ENCODE measurements at regions not wholly inside any gene's neighbourhood (a gene's known extent, or its start where the extent isn't known, plus 50 kb on each side); places are given as distances from the start of the nearest gene placed in this dataset.

GRCh38 chr9:102844716-102845115, 150.4 kb upstream of the CYLC2 start:
- Histone ChIP-seq H3K36me3 (ENCODE audit: control insufficient read depth in 2 of 4, insufficient read depth in 4 of 4, low read length in 3 of 4) (no peaks in the 10 kb centered on the region), H2BK15ac (ENCODE audit: low read length) (no peak overlapping the region), H4K5ac (ENCODE audit: insufficient read length, low read depth, low read length) (no peak overlapping the region), H4K20me1 (replicated peaks in 1 of 2; ENCODE audit: control insufficient read depth in 1 of 2, insufficient read depth in 2 of 2, low read length in 2 of 2) (no peaks in the 10 kb centered on the region), H3K23ac (ENCODE audit: insufficient read length) (no peak overlapping the region), H3K79me2 (ENCODE audit: control insufficient read depth in 1 of 2, insufficient read depth in 2 of 2, low read length in 2 of 2) (no peaks in the 10 kb centered on the region), H3K18ac (ENCODE audit: extremely low read depth, low read length) (no peak overlapping the region), H3K4me1 (replicated peaks in 1 of 4; ENCODE audit: control insufficient read depth in 3 of 4, insufficient read depth in 4 of 4, low read length in 3 of 4) (no peaks in the 10 kb centered on the region), H3K4me3 (ENCODE audit: extremely low read depth in 1 of 4, insufficient read depth in 2 of 4, low read depth in 3 of 4, low read length in 4 of 4) (no peak overlapping the region), H4K91ac (replicated peaks; ENCODE audit: insufficient read length, low read length) (no peak overlapping the region), H4K8ac (ENCODE audit: extremely low read depth, insufficient read depth, low read length) (no peak overlapping the region), H3K27ac (ENCODE audit: low read depth, low read length) (no peak overlapping the region), H3K79me1 (ENCODE audit: low read depth, low read length) (no peaks in the 10 kb centered on the region), H3K56ac (replicated peaks; ENCODE audit: insufficient read length, low read depth, low read length) (no peak overlapping the region), H3K14ac (ENCODE audit: insufficient read length) (no peak overlapping the region), H3K27me3 (replicated peaks in 1 of 4; ENCODE audit: control insufficient read depth in 3 of 4, extremely low read depth in 1 of 4, insufficient read depth in 3 of 4, low read length in 3 of 4) (no peaks in the 10 kb centered on the region), H2AK5ac (ENCODE audit: low read depth, low read length) (no peak overlapping the region), H2BK20ac (ENCODE audit: low read length) (no peak overlapping the region), H3K9ac (replicated peaks in 1 of 4; ENCODE audit: extremely low read depth in 1 of 4, low read depth in 3 of 4, low read length in 3 of 4) (no peak overlapping the region), H3K9me3 (ENCODE audit: insufficient read depth in 2 of 2, low read depth in 1 of 2, low read length in 1 of 2) (no peaks in the 10 kb centered on the region), H2BK120ac (replicated peaks; ENCODE audit: low read depth, low read length) (no peak overlapping the region), H3K4me2 (ENCODE audit: insufficient read depth in 1 of 2, low read depth in 2 of 2, low read length in 2 of 2) (no peak overlapping the region), H2AFZ (ENCODE audit: low read length) (no peak overlapping the region), H3K4ac (replicated peaks; ENCODE audit: insufficient read length, low read depth, low read length) (no peak overlapping the region), H2BK12ac (ENCODE audit: low read depth, low read length) (no peak overlapping the region), H3K23me2 (ENCODE audit: low read depth, low read length) (no peaks in the 10 kb centered on the region), H2BK5ac (ENCODE audit: low read depth, low read length) (no peak overlapping the region)
- ChIA-PET POLR2A (ENCODE audit: partially characterized antibody) (no interaction called here), CTCF (ENCODE audit: partially characterized antibody) (no interaction called here)
- FAIRE-seq (no peak), DNase-seq (ENCODE audit: low read depth in 1 of 2, low spot score in 2 of 2) (no peak)
- WGBS, 2 experiments (ENCODE audit: extremely low coverage in 1 of 2, insufficient coverage in 1 of 2, insufficient read length in 1 of 2, insufficient replicate concordance in 2 of 2, low coverage in 1 of 2, low lambda C conversion rate in 2 of 2, missing lambda C conversion rate in 1 of 2): 93% methylated on average over 2 of the region's 2 CpGs; no CpG with 5 or more reads in 1 of the 2 experiments
- TF ChIP-seq FOSL1 (IDR thresholded peaks at IDR 0.05; ENCODE audit: insufficient read depth, low read depth, low read length): no peak

Data from H1 (cell line).